NAMALWA (cell line): ENCODE measurements at regions not wholly inside any gene's neighbourhood (a gene's known extent, or its start where the extent isn't known, plus 50 kb on each side); places are given as distances from the start of the nearest gene placed in this dataset.

Experiments used
- DNase-seq: peaks from one replicate; pipeline ENCODE4 v3.0.0-alpha.2; 2015; ENCODE audit warnings: low spot score

- no peak for DNase-seq
Measured at GRCh38 chr2:151197184-151198108, 64.2 kb downstream of the RBM43 start.

DNA sequence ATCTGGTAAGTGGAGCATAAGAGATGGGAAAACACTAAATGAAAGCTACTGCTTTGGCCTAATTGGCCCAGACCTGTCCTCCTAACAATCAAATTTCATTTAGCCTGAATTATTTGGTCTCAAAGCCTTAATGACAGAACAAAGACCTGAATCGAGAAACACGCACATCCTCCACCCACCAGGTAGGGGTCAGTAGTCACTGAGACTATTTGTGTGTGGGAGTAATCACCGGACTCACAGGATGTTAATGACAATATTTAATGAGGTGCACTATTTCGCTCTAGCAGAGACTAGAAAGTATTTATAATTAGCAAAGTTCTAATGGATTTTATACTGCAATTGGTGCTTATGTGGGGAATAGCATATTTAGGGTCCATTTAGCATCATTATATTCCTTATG, 68.1 kb downstream of the RBM43 start:
- no peak for DNase-seq

- DNase-seq: no peak
Measured at GRCh38 chr2:151192681-151193080, 69.0 kb downstream of the RBM43 start.

GRCh38 chr2:151191001-151191400, 70.7 kb downstream of the RBM43 start:
- no peak for DNase-seq

GRCh38 chr2:151189125-151189524, 72.5 kb downstream of the RBM43 start:
- no peak for DNase-seq

DNA sequence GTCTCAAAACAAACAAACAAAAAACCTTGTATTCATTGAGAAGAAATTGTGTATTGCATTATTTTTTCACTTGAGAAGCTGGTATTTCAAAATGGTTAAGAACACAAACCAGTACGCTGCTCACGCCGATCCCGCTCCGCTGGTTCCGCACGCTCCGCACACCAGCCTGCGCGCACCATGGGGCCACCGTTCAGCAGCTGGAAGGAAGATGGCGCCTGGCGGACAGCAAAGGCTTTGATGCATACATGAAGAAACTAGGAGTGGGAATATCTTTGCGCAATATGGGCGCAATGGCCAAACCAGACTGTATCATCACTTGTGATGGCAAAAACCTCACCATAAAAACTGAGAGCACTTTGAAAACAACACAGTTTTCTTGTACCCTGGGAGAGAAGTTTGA, 75.7 kb downstream of the RBM43 start:
- no peak for DNase-seq

DNA sequence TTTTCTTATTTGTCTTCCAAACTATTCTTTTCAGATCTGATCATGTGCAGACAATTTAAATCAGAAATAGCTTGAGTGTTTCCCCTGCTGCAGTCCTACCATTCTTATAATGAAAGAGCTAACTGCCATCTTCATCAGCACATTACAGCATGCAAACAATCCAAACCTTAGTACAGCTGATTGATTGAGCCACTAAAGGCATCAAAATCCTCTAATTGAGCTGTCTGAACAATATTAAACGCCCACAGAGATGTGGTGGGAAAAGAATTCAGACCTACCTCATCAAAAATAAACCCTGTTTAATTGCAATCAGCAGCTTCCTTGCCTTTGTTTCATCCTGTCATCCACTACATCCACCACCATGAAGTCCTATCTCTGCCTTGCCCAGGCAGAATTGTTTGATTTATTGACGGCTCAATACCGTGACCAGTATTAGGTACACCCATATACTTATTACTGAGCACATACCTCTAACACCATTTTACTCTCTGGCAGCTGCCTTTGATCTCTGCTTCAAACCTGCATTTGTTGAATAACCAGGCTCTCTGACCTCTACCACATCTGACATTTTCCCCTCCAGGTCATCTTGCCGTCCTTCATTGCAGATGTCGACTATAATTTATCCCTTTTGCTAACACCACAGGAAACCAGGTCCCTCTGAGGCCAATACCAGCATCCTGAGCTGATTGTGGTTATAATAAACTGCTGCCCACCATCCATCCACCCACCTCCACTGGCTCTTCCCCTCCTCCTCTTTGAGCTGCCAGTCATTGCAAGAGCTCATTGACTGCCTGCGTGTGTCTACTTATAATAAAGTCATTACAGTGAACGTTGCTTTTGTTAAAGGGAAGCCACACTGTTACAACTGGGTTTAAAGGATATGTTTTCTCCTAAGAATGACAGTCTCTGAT, 78.5 kb downstream of the RBM43 start:
- DNase-seq: no peak

DNA sequence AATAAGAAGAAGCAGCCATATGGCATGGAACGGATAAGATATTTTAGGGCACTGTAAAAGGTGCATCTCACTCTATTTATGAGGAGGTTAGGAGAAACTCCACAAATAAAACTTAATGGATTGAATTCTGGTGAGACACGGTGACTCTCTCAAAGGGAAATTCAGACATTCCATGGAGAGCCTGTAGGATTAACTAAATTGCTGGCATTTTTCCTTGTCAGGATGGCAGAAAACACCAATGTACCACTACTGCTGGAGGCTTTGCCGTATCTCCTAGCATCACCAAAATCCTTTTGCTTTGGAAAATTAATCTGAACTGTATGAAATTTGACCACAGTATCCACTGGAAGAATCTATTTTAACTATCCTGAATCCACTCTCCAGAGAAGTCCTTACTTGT, 79.3 kb downstream of the RBM43 start:
- no peak for DNase-seq

DNA sequence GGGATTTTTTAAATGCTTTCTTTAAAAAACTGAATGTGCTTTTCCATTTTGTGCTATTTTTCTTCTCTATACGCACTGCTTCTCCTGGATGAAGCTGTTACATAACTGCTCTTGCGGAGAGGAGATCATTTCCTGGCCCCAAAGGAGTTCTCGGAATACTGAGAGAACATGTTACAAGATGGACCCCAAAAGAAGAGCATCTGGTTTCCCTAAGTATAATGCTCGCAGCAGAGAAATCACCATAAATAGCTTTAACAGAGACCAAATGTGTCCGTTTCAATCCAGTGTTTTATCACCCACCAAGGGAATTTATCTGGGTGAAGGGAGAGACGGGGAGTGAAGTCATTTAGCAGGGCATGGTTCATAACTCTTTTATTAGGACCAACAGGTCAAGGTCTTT, 80.1 kb downstream of the RBM43 start:
- no peak for DNase-seq

DNA sequence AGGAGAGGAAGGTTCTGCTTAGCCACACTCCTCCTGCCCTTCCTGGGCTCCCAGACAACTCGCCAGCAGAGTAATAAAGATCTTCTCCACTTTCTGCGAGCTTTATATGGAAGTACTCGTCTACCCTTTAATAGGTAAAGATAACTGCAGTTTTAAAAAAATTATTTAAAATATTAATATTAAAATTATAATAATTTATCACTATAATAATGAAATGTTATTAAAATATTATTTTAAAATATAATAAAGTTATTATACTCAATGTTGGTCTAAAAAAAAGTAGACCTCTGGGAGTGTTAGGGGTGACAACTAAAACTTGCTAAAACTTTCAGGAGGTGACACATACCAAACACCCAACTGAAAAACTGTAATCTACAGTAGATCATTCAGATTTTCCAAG, 81.5 kb downstream of the RBM43 start:
- DNase-seq: no peak

DNA sequence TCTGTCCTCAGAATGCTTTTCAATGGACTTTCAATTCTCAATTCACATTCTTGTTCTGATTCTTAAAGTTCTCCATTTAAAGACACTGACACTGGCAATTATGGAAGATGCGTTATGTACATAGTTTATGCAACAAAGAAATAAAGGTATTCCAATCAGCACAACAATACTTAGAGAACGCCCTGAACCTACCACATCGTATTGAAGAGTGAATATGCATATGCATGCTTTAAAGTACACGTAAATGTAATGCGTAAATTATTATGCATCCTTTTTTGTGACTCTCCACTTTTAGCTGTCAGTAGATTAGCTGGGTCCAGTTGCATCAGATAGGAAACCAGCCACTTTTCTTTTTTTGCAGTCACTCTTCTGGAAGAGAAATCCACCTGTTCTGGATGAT, 83.5 kb downstream of the RBM43 start:
- no peak for DNase-seq

- no peak for DNase-seq
Measured at GRCh38 chr2:151177756-151178155, 83.9 kb downstream of the RBM43 start.

GRCh38 chr2:151176661-151177060, 85.0 kb downstream of the RBM43 start:
- DNase-seq: no peak

GRCh38 chr2:151175864-151176263, 85.8 kb downstream of the RBM43 start:
- no peak for DNase-seq

DNA sequence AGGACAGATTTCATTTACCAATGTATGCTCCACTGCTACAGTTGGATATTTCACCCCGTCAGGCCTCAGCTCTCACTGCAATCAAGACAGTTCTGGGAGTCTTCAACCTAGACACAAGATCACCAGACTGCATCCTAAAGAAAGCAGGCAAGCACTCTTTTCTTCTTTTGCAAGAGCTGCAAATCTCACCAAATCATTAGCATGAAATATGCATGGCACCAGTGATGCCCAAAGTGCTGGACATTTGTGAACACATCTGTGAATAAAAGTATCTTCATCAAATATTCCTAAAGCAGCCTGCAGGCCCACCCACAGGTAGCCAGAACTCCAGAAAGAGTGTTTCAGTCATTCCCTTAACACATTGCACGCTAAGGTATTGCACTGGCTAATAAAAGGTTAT, 87.5 kb downstream of the RBM43 start:
- no peak for DNase-seq

- DNase-seq: no peak
Measured at GRCh38 chr2:151171186-151171585, 90.5 kb downstream of the RBM43 start.

GRCh38 chr2:151166410-151166809, 95.3 kb downstream of the RBM43 start:
- DNase-seq: no peak

- no peak for DNase-seq
Measured at GRCh38 chr2:151165105-151165684, 96.5 kb downstream of the RBM43 start.

GRCh38 chr2:151161821-151162551, 99.7 kb downstream of the RBM43 start:
- DNase-seq: no peak

DNA sequence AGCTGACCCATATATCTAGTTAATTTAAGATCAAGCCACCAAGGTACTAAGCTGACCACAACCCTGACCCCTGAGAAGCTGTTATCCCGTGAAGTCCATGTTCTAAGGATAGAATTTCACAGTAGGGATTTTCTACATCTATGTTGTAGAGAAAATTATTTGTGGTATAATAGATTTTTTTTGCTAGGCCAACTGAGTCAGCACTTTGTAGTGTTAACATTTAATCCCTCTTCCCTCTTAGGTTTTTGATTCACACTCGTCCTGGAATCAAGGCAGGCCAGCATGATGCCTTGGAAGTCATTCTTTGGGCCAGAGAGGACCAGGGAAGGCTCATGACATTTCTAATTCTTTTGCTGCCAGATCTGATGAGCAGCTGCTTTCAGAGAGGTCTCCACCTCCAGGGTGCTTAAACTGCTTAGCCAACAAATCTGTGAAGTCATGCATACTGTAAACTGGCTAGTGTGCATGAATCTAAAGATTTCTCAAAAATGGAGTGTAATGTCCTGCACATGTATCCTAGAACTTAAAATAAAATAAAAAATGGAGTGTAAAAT, 102.5 kb downstream of the RBM43 start:
- DNase-seq: no peak

DNA sequence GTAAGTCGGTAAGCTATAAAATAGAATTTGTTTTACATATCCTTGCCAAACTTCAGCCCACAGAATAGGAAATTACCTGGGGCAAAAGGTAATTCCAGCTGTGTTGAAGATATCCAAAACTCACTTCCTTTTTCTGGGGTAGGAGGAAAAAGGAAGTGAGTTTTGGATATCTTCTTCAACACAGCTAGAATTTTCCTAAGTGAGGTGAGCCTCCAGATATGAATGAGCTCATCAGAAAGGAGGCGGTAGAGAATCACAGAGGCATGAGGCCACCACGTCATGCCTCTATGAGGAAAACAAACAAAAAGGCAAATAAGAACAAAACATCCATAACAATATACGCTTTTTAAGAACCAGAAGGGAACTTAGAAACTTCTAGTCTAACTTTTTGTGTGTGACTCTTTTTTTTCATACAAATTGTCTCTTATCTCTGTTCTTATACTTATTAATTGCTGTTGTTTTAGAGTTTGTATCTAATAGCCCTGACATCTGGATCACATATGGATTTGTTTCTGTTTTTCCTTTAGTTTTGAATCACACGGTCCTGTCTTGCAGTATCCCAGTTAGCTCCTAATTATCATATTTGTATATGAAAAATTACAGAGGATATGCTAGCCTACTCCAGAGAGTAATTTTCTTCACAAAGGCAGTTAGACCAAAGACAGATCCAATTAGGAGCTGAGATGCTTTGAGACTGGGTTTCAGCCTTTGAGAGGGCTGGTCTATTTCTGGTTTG, 104.5 kb downstream of the RBM43 start:
- no peak for DNase-seq
